Neural cell (in vitro differentiated cells): ENCODE measurements at regions not wholly inside any gene's neighbourhood (a gene's known extent, or its start where the extent isn't known, plus 50 kb on each side); places are given as distances from the start of the nearest gene placed in this dataset.
"Not testable (repeated sequence)": the region's sequence is repeated elsewhere in the genome, so short reads cannot be mapped to it uniquely, and the experiment has no call there.

Source experiments
- H2AFZ ChIP-seq: fragments of 200-600, 300-800 bp; sonication (generic), shearing (Covaris generic); 2 replicates; pipeline ENCODE4 v1.6.0; 2014; ENCODE audit warnings: low read depth, mild to moderate bottlenecking, antibody characterized with exemption, low read length, moderate library complexity
- H3F3A ChIP-seq: fragments of 200-600 bp; shearing (Covaris generic); 2 replicates; pipeline ENCODE4 v1.6.1; 2016; ENCODE audit warnings: mild to moderate bottlenecking, moderate library complexity, mixed read lengths, antibody characterized with exemption, low read length; ENCODE audit not compliant: insufficient read depth, poor library complexity, severe bottlenecking
- H3K27ac ChIP-seq: fragments of 200-600, 300-800 bp; sonication (generic), shearing (Covaris generic); 2 replicates; pipeline ENCODE4 v1.5.1; 2014; ENCODE audit warnings: mild to moderate bottlenecking, low read length, moderate library complexity
- H3K27me3 ChIP-seq: fragments of 300-800, 200-600 bp; sonication (generic), shearing (Covaris generic); 2 replicates; pipeline ENCODE4 v1.6.0; 2014; ENCODE audit warnings: mild to moderate bottlenecking, low read depth, low read length, moderate library complexity; ENCODE audit not compliant: insufficient read depth
- H3K36me3 ChIP-seq: fragments of 300-800, 200-600 bp; sonication (generic), shearing (Covaris generic); 2 replicates; pipeline ENCODE4 v1.5.1; 2014; ENCODE audit warnings: mild to moderate bottlenecking, antibody characterized with exemption, low read length, moderate library complexity; ENCODE audit not compliant: insufficient read depth
- H3K4me2 ChIP-seq: fragments of 300-800, 200-600 bp; sonication (generic), shearing (Covaris generic); 2 replicates; pipeline ENCODE4 v1.6.0; 2014; ENCODE audit warnings: mild to moderate bottlenecking, low read length
- H3K4me3 ChIP-seq: fragments of 300-800, 200-600 bp; sonication (generic), shearing (Covaris generic); 2 replicates; pipeline ENCODE4 v1.5.1; 2014; ENCODE audit warnings: mild to moderate bottlenecking, low read length, moderate library complexity
- H3K79me2 ChIP-seq: fragments of 200-600 bp; shearing (Covaris generic); replicated peaks from 2 replicates; pipeline ENCODE4 v1.6.0; 2014; ENCODE audit warnings: mild to moderate bottlenecking, low read length, moderate library complexity; ENCODE audit not compliant: insufficient read depth
- H3K9ac ChIP-seq: fragments of 300-800, 200-600 bp; sonication (generic), shearing (Covaris generic); 2 replicates; pipeline ENCODE4 v1.6.1; 2016; ENCODE audit warnings: mild to moderate bottlenecking, low read length, mixed read lengths
- H3K9me2 ChIP-seq: fragments of 200-600 bp; shearing (Covaris generic); 2 replicates; pipeline ENCODE4 v1.6.1; 2016; ENCODE audit warnings: mild to moderate bottlenecking, low read length, mixed read lengths; ENCODE audit not compliant: insufficient read depth
- H3K9me3 ChIP-seq: fragments of 200-600, 300-800 bp; sonication (generic), shearing (Covaris generic); 2 replicates; pipeline ENCODE4 v1.6.1; 2016; ENCODE audit warnings: mild to moderate bottlenecking, mixed run types, low read length, moderate library complexity, mixed read lengths
- H4K20me1 ChIP-seq: fragments of 200-600 bp; shearing (Covaris generic); 2 replicates; pipeline ENCODE4 v1.6.1; 2016; ENCODE audit warnings: mild to moderate bottlenecking, mixed run types; ENCODE audit not compliant: insufficient read depth
- CTCF ChIP-seq: fragments of 450-650 bp; IDR thresholded peaks from 2 replicates; pipeline ENCODE4 v1.5.1; 2014; ENCODE audit warnings: antibody characterized with exemption, mild to moderate bottlenecking, moderate library complexity; ENCODE audit not compliant: poor library complexity, severe bottlenecking
- EP300 ChIP-seq: fragments of 450-650 bp; conservative IDR thresholded peaks from 2 replicates; pipeline ENCODE4 v1.6.1; 2014; ENCODE audit warnings: antibody characterized with exemption, mild to moderate bottlenecking, moderate library complexity; ENCODE audit not compliant: poor library complexity, severe bottlenecking
- EZH2 ChIP-seq: fragments of 200-600, 300-800 bp; shearing (Covaris generic), sonication (generic); IDR thresholded peaks from 2 replicates; pipeline ENCODE4 v1.6.1; 2014; ENCODE audit warnings: antibody characterized with exemption, low read length, borderline replicate concordance, mild to moderate bottlenecking; ENCODE audit not compliant: insufficient read depth, poor library complexity, severe bottlenecking
- MXI1 ChIP-seq: fragments of 450-650 bp; conservative IDR thresholded peaks from 2 replicates; pipeline ENCODE4 v1.6.1; 2014; ENCODE audit warnings: antibody characterized with exemption, mild to moderate bottlenecking; ENCODE audit not compliant: poor library complexity, severe bottlenecking
- POLR2AphosphoS5 ChIP-seq: IDR thresholded peaks from 2 replicates; pipeline ENCODE4 v1.6.1; 2012
- RAD21 ChIP-seq: fragments of 450-650 bp; conservative IDR thresholded peaks from 2 replicates; pipeline ENCODE4 v1.6.1; 2014; ENCODE audit warnings: antibody characterized with exemption, mild to moderate bottlenecking, moderate library complexity
- SMC3 ChIP-seq: fragments of 450-650 bp; conservative IDR thresholded peaks from 2 replicates; pipeline ENCODE4 v1.6.1; 2014; ENCODE audit warnings: antibody characterized with exemption, mild to moderate bottlenecking, moderate library complexity; ENCODE audit not compliant: poor library complexity
- TAF1 ChIP-seq: IDR thresholded peaks from 2 replicates; pipeline ENCODE4 v1.6.1; 2012; ENCODE audit warnings: low read depth
- TF ChIP-seq, protein P1 (sequence below): IDR thresholded peaks from 2 replicates; pipeline ENCODE4 v1.6.1; 2012; ENCODE audit warnings: borderline replicate concordance

GRCh38 chr2:203623661-203624060 lies 82.8 kb upstream of the CD28 start:
- Histone ChIP-seq H3K4me3 (no peak overlapping the region), H4K20me1 (no peaks in the 10 kb centered on the region), H3K9me3 (no peaks in the 10 kb centered on the region), H3F3A (no peaks in the 10 kb centered on the region), H2AFZ (no peak overlapping the region), H3K27ac (no peak overlapping the region), H3K79me2 (no peaks in the 10 kb centered on the region), H3K9ac (no peak overlapping the region), H3K9me2 (no peaks in the 10 kb centered on the region), H3K4me2 (no peak overlapping the region), H3K27me3 (no peaks in the 10 kb centered on the region), H3K36me3 (no peaks in the 10 kb centered on the region)
- no peak for TF ChIP-seq TAF1
- TF ChIP-seq CTCF, result no peak
- no peak for TF ChIP-seq MXI1
- no peak for TF ChIP-seq RAD21
- no peak for TF ChIP-seq SMC3
- no peak for TF ChIP-seq EZH2

DNA sequence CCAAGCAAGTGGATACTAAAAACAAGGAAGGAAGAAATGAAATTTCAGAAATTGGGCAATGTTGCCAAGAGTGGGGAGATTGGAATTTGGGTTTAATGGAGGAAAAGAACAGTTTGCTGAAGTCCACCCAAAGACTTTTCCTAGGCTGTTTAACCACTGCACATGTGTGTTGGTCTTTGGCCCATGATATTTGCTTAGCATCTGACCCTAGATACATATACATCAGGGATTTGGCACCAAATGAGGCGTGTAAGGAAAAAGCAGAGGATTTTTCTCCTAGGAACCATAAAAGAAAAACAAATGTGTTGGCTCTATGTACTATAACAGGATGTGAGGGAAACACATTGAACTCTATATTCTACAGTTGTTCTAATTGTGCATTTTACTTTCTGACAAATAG lies 80.7 kb upstream of the CD28 start:
- Histone ChIP-seq H3K36me3 (no peaks in the 10 kb centered on the region), H3K9ac (no peak overlapping the region), H4K20me1 (no peaks in the 10 kb centered on the region), H3K79me2 (no peaks in the 10 kb centered on the region), H3K9me2 (no peaks in the 10 kb centered on the region), H3F3A (no peaks in the 10 kb centered on the region), H3K9me3 (no peaks in the 10 kb centered on the region), H2AFZ (no peak overlapping the region), H3K4me3 (no peak overlapping the region), H3K4me2 (no peak overlapping the region), H3K27ac (no peak overlapping the region), H3K27me3 (no peaks in the 10 kb centered on the region)
- TF ChIP-seq RAD21 (no peak), SMC3 (no peak), TAF1 (no peak), EP300 (no peak), EZH2 (no peak), CTCF (no peak), MXI1 (no peak), POLR2AphosphoS5 (no peak)
- TF ChIP-seq, protein P1, sequence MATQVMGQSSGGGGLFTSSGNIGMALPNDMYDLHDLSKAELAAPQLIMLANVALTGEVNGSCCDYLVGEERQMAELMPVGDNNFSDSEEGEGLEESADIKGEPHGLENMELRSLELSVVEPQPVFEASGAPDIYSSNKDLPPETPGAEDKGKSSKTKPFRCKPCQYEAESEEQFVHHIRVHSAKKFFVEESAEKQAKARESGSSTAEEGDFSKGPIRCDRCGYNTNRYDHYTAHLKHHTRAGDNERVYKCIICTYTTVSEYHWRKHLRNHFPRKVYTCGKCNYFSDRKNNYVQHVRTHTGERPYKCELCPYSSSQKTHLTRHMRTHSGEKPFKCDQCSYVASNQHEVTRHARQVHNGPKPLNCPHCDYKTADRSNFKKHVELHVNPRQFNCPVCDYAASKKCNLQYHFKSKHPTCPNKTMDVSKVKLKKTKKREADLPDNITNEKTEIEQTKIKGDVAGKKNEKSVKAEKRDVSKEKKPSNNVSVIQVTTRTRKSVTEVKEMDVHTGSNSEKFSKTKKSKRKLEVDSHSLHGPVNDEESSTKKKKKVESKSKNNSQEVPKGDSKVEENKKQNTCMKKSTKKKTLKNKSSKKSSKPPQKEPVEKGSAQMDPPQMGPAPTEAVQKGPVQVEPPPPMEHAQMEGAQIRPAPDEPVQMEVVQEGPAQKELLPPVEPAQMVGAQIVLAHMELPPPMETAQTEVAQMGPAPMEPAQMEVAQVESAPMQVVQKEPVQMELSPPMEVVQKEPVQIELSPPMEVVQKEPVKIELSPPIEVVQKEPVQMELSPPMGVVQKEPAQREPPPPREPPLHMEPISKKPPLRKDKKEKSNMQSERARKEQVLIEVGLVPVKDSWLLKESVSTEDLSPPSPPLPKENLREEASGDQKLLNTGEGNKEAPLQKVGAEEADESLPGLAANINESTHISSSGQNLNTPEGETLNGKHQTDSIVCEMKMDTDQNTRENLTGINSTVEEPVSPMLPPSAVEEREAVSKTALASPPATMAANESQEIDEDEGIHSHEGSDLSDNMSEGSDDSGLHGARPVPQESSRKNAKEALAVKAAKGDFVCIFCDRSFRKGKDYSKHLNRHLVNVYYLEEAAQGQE, result no peak

DNA sequence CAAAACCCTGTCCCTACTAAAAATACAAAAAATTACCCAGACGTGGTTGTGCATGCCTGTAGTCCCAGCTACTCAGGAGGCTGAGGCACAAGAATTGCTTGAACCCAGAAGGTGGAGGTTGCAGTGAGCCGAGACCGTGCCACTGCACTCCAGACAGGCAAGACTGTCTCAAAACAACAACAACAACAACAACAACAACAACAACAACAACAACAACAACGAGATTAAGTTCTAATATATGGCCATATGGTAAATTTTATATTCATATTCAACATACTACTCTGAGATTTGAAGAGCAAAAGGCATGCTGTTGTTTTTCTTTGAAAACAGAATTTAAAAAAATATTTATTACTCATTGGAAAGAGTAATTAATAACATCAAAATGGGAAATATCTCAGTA lies 80.2 kb upstream of the CD28 start:
- not testable (repeated sequence) for H3K27me3 ChIP-seq, H2AFZ ChIP-seq

More for the DNA sequence above, 80.2 kb upstream of the CD28 start:
- not testable (repeated sequence) for H3K36me3 ChIP-seq, H4K20me1 ChIP-seq, H3K4me2 ChIP-seq, H3K9ac ChIP-seq, H3K4me3 ChIP-seq, H3K9me3 ChIP-seq, H3K79me2 ChIP-seq, H3K27ac ChIP-seq, H3F3A ChIP-seq, H3K9me2 ChIP-seq
